Adrenal gland (tissue), 5 donors: ENCODE measurements at regions not wholly inside any gene's neighbourhood (a gene's known extent, or its start where the extent isn't known, plus 50 kb on each side); places are given as distances from the start of the nearest gene placed in this dataset.

ENCODE experiments used
- CTCF ChIP-seq, 6 experiments: fragments of 450-650 bp in 4 of 6; fragments of 200-600 bp in 2 of 6; sonication (generic) in 1 of 6; IDR thresholded peaks; 1 replicate in 5 of 6; 2 replicates in 1 of 6; pipeline versions ENCODE4 v1.5.1 to v1.8.0; 2016 to 2021; ENCODE audit warnings: antibody characterized with exemption in 6 of 6, mild to moderate bottlenecking in 2 of 6, moderate library complexity in 1 of 6
- POLR2A ChIP-seq, 2 donors: fragments of 450-650 bp; IDR thresholded peaks; one replicate each; pipeline ENCODE4 v1.6.1; 2017; ENCODE audit warnings: antibody characterized with exemption in 2 of 2, mild to moderate bottlenecking in 2 of 2, moderate library complexity in 1 of 2
- donor health status: DM: no; HTN: no; CAD: no.

- TF ChIP-seq CTCF (IDR thresholded peaks at IDR 0.05) (no peak), POLR2A (IDR thresholded peaks at IDR 0.05) (no peak)
Measured at GRCh38 chr13:50127726-50128291, 112.6 kb downstream of the KCNRG start.
